ENCODE measurements at regions not wholly inside any gene's neighbourhood (a gene's known extent, or its start where the extent isn't known, plus 50 kb on each side); places are given as distances from the start of the nearest gene placed in this dataset.

DNA sequence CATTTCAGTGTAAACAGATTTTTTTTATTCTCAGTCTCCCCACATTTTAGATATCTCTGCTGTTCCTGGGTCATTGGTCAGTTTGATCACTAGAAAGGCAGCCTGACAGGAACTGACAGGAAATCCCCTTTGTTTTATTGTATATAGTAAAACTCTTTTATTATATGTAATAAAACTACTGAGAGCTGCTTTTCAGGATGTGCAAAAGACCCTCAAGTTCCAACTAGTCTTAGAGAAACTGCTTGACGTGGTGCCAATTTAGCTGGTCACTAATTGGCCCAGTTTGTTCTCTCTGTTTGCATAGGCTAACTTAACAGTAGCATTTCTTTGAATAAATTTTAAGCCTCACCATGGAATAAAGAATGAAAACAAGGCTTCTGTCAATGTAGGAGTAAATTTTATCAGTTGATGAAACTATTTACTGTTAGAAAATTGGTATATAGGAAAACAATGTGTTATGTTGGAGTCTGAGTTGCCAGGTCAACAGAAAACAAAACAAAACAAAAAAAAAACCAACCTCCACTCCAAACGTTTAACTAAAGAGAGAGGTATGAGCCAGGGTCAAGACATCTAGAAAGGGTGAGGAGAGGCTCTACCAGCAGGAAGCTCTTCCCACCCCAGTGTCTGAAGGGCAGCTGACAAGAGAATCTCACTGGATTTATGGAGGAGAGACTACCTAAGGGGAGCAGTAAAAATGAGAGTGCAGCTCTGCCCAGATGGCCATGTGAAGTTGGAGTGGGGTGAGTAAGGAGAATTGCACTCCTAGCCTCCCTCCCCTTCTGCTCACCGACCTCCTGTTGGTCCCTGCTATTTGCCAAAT lies 184.6 kb downstream of the ST6GAL2 start:
- Histone ChIP-seq H3K4me1 (ENCODE audit: control insufficient read depth in 4 of 4, insufficient read depth in 4 of 4, low read length in 3 of 4) (no peaks in the 10 kb centered on the region), H3K27me3 (ENCODE audit: control insufficient read depth in 4 of 4, insufficient read depth in 4 of 4, low read length in 3 of 4) (no peaks in the 10 kb centered on the region), H3K9me3 (ENCODE audit: control insufficient read depth in 4 of 4, low read length in 3 of 4) (no peaks in the 10 kb centered on the region), H3K36me3 (ENCODE audit: control insufficient read depth in 4 of 4, insufficient read depth in 3 of 4, low read depth in 1 of 4, low read length in 3 of 4) (no peaks in the 10 kb centered on the region), H3K9ac (ENCODE audit: low read depth in 1 of 2, low read length in 2 of 2) (no peak overlapping the region), H3K4me3 (ENCODE audit: low read depth in 1 of 3, low read length in 3 of 3) (no peak overlapping the region), H3K27ac (ENCODE audit: low read depth in 1 of 2, low read length in 2 of 2) (no peak overlapping the region)
- DNase-seq (ENCODE audit: low spot score) = no peak
- 47% methylated on average over 3 of the region's 3 CpGs for WGBS
- TF ChIP-seq JUND (IDR thresholded peaks at IDR 0.05) (no peak), EGR1 (IDR thresholded peaks at IDR 0.05; ENCODE audit: low read depth in 2 of 2) (no peak), GABPA (IDR thresholded peaks at IDR 0.05 in 1 of 2, conservative IDR thresholded peaks at IDR 0.05 in 1 of 2) (no peak), FOXA1 (IDR thresholded peaks at IDR 0.05) (no peak), TAF1 (conservative IDR thresholded peaks at IDR 0.05) (no peak), YY1 (IDR thresholded peaks at IDR 0.05) (no peak), HNF4A (conservative IDR thresholded peaks at IDR 0.05) (no peak), RAD21 (IDR thresholded peaks at IDR 0.05) (no peak), HNF4G (IDR thresholded peaks at IDR 0.05) (no peak), SP1 (IDR thresholded peaks at IDR 0.05) (no peak)
- TF ChIP-seq, protein P1, sequence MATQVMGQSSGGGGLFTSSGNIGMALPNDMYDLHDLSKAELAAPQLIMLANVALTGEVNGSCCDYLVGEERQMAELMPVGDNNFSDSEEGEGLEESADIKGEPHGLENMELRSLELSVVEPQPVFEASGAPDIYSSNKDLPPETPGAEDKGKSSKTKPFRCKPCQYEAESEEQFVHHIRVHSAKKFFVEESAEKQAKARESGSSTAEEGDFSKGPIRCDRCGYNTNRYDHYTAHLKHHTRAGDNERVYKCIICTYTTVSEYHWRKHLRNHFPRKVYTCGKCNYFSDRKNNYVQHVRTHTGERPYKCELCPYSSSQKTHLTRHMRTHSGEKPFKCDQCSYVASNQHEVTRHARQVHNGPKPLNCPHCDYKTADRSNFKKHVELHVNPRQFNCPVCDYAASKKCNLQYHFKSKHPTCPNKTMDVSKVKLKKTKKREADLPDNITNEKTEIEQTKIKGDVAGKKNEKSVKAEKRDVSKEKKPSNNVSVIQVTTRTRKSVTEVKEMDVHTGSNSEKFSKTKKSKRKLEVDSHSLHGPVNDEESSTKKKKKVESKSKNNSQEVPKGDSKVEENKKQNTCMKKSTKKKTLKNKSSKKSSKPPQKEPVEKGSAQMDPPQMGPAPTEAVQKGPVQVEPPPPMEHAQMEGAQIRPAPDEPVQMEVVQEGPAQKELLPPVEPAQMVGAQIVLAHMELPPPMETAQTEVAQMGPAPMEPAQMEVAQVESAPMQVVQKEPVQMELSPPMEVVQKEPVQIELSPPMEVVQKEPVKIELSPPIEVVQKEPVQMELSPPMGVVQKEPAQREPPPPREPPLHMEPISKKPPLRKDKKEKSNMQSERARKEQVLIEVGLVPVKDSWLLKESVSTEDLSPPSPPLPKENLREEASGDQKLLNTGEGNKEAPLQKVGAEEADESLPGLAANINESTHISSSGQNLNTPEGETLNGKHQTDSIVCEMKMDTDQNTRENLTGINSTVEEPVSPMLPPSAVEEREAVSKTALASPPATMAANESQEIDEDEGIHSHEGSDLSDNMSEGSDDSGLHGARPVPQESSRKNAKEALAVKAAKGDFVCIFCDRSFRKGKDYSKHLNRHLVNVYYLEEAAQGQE (IDR thresholded peaks at IDR 0.05) = no peak
- TF ChIP-seq, protein P2, sequence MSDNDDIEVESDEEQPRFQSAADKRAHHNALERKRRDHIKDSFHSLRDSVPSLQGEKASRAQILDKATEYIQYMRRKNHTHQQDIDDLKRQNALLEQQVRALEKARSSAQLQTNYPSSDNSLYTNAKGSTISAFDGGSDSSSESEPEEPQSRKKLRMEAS (IDR thresholded peaks at IDR 0.05) = no peak
- TF ChIP-seq, protein P3, sequence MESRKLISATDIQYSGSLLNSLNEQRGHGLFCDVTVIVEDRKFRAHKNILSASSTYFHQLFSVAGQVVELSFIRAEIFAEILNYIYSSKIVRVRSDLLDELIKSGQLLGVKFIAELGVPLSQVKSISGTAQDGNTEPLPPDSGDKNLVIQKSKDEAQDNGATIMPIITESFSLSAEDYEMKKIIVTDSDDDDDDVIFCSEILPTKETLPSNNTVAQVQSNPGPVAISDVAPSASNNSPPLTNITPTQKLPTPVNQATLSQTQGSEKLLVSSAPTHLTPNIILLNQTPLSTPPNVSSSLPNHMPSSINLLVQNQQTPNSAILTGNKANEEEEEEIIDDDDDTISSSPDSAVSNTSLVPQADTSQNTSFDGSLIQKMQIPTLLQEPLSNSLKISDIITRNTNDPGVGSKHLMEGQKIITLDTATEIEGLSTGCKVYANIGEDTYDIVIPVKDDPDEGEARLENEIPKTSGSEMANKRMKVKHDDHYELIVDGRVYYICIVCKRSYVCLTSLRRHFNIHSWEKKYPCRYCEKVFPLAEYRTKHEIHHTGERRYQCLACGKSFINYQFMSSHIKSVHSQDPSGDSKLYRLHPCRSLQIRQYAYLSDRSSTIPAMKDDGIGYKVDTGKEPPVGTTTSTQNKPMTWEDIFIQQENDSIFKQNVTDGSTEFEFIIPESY (IDR thresholded peaks at IDR 0.05) = no peak
- TF ChIP-seq, protein P4, sequence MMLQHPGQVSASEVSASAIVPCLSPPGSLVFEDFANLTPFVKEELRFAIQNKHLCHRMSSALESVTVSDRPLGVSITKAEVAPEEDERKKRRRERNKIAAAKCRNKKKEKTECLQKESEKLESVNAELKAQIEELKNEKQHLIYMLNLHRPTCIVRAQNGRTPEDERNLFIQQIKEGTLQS (IDR thresholded peaks at IDR 0.05) = no peak
- TF ChIP-seq, protein P5, sequence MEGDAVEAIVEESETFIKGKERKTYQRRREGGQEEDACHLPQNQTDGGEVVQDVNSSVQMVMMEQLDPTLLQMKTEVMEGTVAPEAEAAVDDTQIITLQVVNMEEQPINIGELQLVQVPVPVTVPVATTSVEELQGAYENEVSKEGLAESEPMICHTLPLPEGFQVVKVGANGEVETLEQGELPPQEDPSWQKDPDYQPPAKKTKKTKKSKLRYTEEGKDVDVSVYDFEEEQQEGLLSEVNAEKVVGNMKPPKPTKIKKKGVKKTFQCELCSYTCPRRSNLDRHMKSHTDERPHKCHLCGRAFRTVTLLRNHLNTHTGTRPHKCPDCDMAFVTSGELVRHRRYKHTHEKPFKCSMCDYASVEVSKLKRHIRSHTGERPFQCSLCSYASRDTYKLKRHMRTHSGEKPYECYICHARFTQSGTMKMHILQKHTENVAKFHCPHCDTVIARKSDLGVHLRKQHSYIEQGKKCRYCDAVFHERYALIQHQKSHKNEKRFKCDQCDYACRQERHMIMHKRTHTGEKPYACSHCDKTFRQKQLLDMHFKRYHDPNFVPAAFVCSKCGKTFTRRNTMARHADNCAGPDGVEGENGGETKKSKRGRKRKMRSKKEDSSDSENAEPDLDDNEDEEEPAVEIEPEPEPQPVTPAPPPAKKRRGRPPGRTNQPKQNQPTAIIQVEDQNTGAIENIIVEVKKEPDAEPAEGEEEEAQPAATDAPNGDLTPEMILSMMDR (IDR thresholded peaks at IDR 0.05; ENCODE audit: low read depth, low read length, missing input control) = no peak

Measured in liver (tissue), 8 donors.